DMS53 treated with DMSO at 0.1 percent for 48 hours (cell line): ENCODE measurements at regions not wholly inside any gene's neighbourhood (a gene's known extent, or its start where the extent isn't known, plus 50 kb on each side); places are given as distances from the start of the nearest gene placed in this dataset.
"Not testable (repeated sequence)": the region's sequence is repeated elsewhere in the genome, so short reads cannot be mapped to it uniquely, and the experiment has no call there.

Experiments
- DNase-seq: peaks from one replicate; lab custom pipeline; 2025; ENCODE audit not compliant: unreplicated experiment; lab: John Stamatoyannopoulos, UW

DNA sequence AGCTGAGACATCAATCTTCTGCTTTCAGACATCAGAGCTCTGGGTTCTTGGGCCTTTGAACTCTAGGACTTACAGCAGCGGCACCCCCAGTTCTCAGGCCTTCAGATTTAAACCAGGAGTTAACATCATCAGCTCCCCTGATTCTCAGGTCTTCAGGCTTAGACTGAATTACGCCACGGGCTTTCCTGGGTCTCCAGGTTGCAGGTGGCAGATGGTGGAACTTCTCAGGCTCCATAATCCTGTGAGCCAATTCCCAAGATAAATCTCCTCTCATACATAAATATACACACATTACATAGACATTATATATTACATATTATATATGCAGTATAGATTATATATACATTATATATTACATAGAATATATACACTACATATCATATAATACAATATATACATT is 408.9 kb upstream of the AUTS2 start:
- no peak for DNase-seq

DNA sequence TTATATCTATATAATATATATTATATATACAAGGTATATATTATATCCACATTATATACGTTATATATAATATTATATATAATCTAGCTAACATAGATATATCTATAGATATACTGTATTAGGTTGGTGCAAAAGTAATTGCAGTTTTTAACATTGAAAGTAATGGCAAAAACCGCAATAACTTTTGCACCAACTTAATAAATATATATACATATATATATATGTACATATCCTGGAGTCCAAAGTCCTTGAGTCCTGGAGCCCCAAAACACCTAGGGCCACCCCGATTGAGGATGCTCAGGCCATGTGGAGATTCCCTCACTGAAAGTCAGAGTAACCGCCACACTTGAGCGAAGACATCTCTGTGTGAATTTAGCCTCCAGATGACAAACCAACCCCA is 408.2 kb upstream of the AUTS2 start:
- no peak for DNase-seq

DNA sequence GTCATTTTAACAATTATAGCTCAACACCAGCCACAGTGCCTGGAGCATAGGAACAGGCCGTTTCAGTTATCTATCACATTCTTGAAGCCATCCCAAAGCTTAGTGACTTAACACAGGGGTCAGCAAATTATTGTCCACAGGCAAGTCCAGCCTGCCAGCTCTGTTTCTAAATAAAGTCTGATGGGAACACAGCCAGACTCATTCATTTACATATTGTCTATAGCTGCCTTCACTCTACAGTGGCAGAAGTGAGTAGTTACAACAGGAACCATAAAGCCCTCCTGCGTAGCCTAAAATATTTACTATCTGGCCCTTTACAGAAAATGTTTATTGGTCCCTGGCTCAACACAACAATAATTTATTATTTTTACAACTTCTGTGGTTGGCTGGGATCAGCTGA is 407.5 kb upstream of the AUTS2 start:
- DNase-seq: no peak

DNA sequence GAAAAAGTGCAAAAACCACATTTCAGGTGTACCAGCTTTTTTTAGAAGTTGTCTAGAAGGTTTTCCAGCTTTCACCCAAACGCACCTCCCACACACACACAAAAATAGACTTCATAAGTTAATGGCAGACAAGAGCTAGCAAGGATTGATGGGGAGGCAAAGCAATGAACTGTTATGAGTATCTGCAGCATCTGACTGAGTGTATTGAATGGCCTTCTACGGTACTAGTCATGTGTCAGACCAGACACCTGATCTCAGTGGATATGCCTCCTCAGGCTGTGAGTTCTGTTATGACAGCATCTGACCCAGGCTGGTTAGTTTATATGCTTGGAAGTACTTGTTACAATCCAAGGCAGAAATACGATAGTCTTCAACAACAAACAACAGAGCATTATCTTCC is 406.1 kb upstream of the AUTS2 start:
- no peak for DNase-seq

DNA sequence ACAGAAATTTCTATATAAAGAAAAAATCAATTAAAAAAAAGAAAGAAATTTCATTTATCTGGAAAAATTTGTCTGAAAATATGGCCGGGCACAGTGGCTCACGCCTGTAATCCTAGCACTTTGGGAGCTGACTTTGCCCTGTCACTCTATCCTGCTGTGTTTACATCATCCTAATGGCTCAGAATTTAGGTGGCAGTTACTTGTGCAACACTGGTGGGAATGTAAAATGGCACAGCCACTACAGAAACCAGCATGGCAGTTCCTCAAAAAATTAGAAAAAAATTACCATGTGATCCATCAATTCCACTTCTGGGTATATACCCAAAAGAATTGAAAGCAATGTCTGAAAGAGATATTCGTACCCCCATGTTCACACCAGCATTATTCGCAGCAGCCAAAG is 405.2 kb upstream of the AUTS2 start:
- DNase-seq: no peak

DNA sequence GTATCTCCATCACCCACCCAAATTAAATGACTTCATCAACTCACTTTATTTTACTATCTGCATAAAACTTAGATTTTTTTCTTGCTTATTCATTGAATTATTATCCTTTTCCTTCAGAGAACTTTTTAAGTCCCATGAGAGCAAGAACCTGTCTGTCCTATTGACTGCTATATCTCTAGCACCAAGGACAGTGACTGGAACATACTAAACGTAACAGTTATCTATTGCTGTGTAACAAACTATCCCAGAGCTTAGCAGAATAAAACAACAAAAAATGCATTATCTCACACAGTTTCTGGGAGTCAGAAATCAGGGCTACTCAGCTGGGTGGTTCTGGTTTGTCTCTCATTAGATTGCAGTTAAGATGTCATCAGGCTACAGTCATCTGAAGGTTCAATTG is 401.7 kb upstream of the AUTS2 start:
- DNase-seq: no peak

DNA sequence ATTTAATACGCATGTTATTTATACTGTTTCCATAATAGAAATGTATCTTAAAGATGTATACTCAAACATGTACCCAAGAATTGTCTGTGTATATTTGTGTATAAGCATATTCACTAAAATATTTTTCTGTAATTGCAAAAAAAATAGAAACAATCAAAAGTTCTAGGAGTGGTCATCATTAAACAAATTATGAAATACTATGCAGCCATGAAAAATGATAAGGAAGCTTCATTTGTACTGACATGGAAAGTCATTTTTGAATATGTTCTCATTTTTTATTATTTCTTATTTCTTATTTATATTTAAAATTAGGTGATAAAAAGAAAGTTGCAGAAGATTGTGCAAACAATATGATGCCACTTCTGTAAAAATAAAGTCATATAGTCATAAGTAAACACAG is 400.0 kb upstream of the AUTS2 start:
- DNase-seq: no peak

DNA sequence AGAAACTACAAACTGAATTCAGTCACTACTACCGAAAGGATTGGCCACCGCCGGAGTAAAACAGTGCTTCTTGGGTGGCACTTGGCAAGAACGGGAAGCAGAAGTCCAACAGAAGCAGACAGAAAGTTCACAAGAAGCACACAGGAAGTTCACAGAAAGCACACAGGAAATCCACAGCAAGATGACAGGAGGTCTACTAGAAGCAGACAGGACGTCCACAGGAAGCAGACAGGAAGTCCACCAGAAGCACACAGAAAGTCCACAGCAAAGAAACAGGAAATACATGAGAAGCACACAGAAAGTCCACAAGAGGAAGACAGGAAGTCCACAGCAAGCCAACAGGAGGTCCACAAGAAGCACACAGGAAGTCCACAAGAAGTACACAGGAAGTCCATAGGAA is 399.2 kb upstream of the AUTS2 start:
- DNase-seq: no peak

DNA sequence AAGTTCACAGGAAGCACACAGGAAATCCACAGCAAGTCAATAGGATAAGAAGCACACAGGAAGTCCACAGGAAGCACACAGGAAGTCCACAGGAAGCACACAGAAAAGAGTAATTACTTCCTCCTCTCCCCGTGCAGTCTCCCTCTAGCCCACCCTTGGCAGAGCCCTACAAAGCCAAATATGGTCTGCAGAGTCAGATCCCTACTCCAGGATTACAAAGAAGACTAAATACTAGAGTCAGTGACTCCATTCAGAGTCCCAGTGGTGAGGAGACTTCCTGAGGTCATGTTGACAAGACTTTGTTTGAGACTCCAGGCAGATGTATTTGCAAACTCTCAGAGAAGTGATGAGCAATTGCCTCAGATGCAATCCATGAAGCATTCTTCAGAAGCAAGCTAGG is 398.6 kb upstream of the AUTS2 start:
- DNase-seq: no peak

DNA sequence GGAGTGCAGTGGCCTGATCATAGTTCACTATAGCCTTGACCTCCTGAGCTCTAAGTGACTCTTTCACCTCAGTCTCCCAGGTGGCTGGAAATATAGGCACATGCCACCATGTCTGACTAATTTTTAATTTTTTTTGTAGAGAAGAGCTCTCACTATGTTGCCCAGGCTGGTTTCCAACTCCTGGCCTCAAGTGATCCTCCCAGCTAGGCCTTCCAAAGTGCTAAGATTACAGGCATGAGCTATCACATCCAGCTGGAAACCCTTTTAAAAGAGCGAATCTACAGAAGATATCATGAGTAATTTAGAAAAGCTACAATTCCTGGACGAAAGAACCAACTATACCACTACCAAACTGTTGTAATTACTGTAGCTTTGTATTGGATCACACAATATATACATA is 394.4 kb upstream of the AUTS2 start:
- DNase-seq: no peak

DNA sequence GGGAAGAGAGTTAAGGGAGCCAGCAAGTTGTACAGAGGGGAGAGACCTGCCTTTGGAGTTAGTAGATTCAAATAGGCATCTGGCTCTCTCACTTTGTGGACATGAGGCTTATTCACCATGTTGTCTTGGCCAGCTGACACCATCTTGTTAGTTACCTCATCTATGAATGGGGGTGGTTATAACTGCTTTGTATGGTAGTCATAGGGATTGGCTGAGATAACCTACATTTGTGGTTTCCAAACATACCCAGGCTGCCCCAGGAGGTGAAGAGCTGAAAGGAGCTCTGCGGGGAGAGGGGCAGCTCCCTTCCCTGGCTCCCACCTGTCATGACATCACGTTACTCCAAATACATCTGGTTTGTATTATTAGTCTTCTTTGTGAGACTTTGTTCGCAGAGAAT is 393.3 kb upstream of the AUTS2 start:
- DNase-seq: no peak

DNA sequence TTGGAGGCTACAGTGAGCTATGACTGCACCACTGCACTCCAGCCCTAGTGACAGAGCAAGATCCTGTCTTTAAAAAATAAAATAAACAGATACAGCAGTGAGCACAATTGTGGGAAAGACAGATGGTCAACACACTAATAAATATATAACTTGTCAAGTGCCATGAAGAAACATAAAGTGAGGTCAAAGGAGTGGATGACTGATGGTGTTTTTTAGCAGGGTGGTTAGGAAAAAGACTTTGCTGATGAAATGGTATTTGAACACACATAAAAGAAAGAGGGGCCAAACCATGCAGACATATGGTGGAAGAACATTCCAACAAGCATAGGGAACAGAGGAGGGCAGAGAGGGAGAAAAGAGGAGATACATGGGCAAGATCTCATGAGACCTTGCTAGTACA is 392.7 kb upstream of the AUTS2 start:
- DNase-seq: no peak

DNA sequence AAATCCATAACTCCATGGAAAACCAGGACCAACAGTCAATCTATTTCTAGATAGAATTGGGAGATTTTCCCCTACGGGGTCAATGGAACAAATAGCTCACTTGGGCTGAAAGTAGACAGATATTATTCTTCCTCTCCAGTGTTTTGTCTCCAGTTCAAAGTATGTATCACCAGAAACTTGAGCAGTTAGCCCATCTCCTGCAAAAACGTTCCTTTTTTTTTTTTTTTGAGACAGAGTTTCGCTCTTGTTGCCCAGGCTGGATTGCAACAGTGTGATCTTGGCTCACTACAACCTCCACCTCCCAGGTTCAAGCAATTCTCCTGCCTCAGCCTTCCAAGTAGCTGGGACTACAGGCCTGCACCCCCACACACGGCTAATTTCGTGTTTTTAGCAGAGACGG is 390.0 kb upstream of the AUTS2 start:
- DNase-seq: no peak

DNA sequence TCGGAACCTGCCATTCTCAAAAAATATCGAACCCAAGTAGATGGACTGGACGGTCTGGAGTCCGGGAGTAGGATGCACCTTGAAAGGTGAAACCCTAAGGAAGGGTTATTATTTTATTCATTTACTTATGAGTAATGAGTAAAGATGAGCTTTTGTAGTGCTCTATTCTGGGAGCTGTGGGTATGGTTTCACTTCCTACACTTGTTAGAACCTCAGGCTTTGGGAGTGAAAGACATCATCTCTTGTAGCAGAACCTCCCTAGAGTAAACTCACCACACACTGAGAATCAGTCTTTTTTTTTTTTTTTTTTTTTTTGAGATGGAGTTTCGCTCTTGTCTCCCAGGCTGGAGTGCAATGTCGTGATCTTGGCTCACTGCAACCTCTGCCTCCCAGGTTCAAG is 389.4 kb upstream of the AUTS2 start:
- DNase-seq: no peak

DNA sequence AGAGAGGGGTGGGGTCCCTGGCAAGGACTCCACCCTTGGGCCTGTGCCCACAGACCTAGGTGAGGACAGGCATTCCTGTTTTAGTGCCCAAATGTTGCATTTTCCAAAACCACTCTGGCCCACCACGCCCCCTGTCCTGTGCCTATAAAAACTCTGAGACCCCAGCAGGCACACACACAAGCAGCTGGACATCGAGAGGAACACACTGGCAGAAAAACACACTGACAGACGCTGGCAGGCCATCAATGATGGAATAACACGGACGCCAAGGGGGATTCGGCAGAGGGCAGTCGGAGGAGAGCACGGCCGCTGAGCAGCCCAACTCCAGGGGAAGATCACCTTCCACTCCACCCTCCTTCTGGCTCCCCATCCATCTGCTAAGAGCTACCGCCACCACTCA is 386.9 kb upstream of the AUTS2 start:
- DNase-seq: no peak

DNA sequence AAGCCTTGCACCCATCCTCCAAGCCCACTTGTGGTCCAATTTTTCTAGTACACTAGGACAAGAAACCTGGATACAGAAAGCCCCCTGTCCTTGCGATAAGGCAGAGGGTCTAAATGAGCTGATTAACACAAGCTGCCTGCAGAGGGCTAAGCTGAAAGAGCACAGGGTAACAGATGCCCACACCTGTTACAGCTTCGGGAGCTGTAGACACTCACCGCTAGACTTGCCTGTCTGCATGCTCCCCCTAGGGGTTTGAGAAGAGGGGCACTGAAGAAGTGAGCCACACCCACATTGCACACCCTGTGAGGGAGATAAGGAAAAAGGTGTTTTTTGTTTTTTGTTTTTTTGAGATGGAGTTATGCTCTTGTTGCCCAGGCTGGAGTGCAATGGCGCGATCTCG is 386.5 kb upstream of the AUTS2 start:
- no peak for DNase-seq

DNA sequence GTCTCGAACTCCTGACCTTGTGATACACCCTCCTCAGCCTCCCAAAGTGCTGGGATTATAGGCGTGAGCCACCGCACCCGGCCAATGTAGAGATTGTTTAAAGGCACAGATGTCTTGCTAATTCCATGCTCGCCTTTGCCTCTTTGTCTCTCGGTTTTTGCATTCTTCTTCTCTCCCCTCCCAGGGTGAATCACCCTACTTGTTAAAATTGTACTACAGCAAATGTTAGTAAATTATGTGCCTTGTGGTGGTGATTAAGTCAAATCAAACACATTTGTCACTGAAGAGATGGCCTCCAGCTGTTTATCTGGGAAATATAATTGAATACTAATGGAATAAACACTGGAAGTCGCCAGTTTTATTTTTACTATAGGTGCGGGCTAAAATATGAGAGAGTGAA is 384.4 kb upstream of the AUTS2 start:
- no peak for DNase-seq

DNA sequence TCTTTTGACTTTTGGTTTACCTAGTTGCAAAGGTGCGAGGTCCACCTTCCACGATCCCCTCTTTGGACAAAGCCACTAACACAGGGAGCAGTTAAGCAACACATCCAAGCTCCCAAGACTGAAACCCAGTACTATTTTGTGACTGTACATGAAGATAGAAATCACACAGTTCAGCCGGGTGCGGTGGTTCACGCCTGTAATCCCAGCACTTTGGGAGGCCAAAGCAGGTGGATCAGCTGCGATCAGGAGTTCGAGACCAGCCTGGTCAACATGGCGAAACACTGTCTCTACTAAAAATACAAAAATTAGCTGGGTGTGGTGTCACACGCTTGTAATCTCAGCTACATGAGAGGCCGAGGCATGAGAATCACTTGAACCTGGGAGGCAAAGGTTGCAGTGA is 382.8 kb upstream of the AUTS2 start:
- not testable (repeated sequence) for DNase-seq

DNA sequence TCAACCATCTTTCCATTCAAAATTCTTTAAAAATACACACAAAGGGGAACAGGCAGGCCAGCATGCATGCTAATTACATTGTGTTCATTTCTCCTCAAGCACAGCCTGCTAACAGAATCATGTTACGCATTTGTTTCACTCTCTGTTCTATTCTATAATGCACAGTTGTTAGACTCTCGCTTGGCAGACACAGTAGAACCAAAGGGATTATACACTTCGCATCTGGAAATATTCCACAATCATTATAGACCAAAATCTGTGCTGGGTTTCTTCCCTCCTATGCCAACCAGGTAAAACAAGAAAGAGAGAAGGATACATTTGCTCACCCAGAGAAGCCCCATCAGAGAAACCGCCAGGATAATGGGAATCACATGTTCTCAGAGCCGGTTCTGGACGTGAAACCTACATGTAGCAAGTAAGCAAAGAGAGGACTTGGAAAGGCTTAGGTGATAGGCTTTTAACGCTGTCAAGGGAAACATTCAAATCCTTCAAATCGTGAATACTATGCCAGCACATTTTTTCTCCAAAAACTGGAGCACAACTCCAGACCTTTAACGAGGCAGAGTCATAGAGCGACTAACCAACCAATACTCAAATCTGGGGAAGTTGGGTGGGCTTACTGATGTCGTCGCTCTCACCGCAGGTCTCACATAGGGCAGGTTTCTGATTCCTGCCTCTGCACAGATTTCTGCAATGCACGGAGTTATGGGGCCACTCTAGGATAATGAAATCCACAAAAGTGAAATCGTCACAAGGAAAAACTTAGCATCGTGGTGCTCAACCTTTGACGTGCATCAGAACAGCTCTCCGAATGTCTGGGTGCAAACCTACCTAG is 380.5 kb upstream of the AUTS2 start:
- no peak for DNase-seq

DNA sequence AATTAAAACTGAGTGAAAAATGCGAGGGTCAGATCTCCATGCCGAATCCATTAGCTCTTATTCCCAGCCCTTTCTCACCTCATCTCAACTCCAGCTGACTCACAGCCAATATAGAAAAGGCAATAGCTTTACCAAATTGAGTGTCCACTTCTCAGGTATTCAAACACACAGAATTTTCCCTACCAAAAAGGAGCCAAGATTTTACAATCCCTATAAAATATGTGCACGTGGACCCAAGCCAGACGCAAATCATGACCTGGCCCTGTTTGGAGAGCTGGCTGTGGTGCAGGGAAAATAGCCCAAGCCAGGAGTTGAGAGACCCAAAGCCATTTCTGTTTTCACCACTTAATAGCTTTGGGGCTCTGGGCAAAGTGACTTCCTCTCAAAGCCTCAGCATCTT is 379.7 kb upstream of the AUTS2 start:
- DNase-seq: no peak

DNA sequence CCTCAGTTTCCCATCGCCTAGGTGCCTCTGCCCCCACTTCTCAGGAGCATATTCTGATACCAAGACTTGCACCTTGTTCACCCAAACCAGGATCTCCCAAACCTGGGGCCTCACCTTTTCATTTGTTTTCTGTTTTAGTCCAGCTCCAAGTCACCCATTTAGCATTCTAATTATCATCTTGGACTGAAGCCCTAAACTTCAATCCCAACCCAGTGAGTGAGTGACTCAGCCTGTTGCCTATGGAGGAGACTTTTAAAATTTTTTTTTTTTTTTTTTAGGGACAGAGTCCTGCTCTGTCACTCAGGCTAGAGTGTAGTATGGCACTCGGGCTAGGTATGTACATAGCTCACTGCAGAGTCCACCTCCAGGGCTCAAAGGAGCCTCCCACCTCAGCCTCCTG is 378.9 kb upstream of the AUTS2 start:
- no peak for DNase-seq

DNA sequence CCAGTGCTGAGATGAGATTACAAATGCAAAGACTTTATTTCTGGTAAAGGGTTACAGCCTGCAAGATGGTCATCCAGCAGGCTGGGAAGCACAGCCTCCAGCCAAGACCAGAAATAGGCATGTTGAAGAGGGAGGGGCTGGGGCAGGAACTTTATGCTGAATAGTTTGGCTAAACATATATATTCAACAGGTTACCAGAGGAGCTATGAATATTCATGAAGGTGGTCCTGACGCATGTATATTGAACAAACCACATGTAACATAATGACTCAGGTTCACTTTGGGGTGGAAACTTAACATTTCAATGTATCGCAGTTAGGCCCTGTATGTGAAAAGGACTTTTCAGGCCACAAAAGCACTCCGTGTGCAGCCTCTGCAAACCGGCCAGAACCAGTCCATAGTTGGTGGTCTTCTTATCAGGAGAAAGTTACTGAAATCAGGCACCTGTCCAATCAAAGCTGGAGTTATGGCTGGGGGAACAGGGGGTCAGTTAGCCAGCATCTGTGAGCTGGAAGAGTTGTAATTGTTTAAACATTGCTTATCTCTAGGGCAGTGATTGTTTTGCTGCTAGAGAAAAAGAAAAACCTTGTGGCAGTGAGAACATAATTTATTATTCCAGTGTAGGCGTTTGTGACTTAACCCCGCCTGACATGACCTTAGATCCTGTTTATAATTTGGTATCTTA is 372.9 kb upstream of the AUTS2 start:
- no peak for DNase-seq
